ENCODE measurements at regions not wholly inside any gene's neighbourhood (a gene's known extent, or its start where the extent isn't known, plus 50 kb on each side); places are given as distances from the start of the nearest gene placed in this dataset.

- Histone ChIP-seq H3K9me3 (ENCODE audit: control insufficient read depth, low read length) (no peaks in the 10 kb centered on the region), H3K36me3 (ENCODE audit: control insufficient read depth, insufficient read depth, low read length) (no peaks in the 10 kb centered on the region), H3K9ac (no peak overlapping the region), H3K27ac (no peak overlapping the region), H3K4me2 (ENCODE audit: low read length) (no peak overlapping the region), H3K27me3 (ENCODE audit: control insufficient read depth, insufficient read depth, low read length) (no peaks in the 10 kb centered on the region), H3K4me1 (no peaks in the 10 kb centered on the region), H3K4me3 (ENCODE audit: low read depth, low read length) (no peak overlapping the region), H3K79me2 (no peaks in the 10 kb centered on the region), H2AFZ (no peak overlapping the region)
- TF ChIP-seq CTCF (IDR thresholded peaks at IDR 0.05), result no peak
These were observed 159.3 kb upstream of the COX10 start for GRCh38 chr17:13909901-13910519.

GRCh38 chr17:13917634-13918033 lies 151.7 kb upstream of the COX10 start:
- Histone ChIP-seq H3K36me3 (ENCODE audit: control insufficient read depth, insufficient read depth, low read length) (no peaks in the 10 kb centered on the region), H3K27me3 (ENCODE audit: control insufficient read depth, insufficient read depth, low read length) (no peaks in the 10 kb centered on the region), H3K4me1 (no peaks in the 10 kb centered on the region), H3K9me3 (ENCODE audit: control insufficient read depth, low read length) (no peaks in the 10 kb centered on the region), H3K4me2 (ENCODE audit: low read length) (no peak overlapping the region), H3K9ac (no peak overlapping the region), H3K4me3 (ENCODE audit: low read depth, low read length) (no peak overlapping the region), H2AFZ (no peak overlapping the region), H3K79me2 (no peaks in the 10 kb centered on the region), H3K27ac (no peak overlapping the region)
- TF ChIP-seq CTCF (IDR thresholded peaks at IDR 0.05), result no peak

- H3K36me3 ChIP-seq (ENCODE audit: control insufficient read depth, insufficient read depth, low read length), result no peaks in the 10 kb centered on the region
- no peak for TF ChIP-seq CTCF (IDR thresholded peaks at IDR 0.05)
- H3K27ac ChIP-seq, result no peak overlapping the region
- no peaks in the 10 kb centered on the region for H3K27me3 ChIP-seq (ENCODE audit: control insufficient read depth, insufficient read depth, low read length)
- no peak overlapping the region for H3K4me2 ChIP-seq (ENCODE audit: low read length)
- no peaks in the 10 kb centered on the region for H3K4me1 ChIP-seq
- H3K9ac ChIP-seq, result no peak overlapping the region
- H3K79me2 ChIP-seq, result no peaks in the 10 kb centered on the region
- H2AFZ ChIP-seq, result no peak overlapping the region
- no peak overlapping the region for H3K4me3 ChIP-seq (ENCODE audit: low read depth, low read length)
- no peaks in the 10 kb centered on the region for H3K9me3 ChIP-seq (ENCODE audit: control insufficient read depth, low read length)
These were observed 151.1 kb upstream of the COX10 start for GRCh38 chr17:13918247-13918646.

- no peaks in the 10 kb centered on the region for H3K9me3 ChIP-seq (ENCODE audit: control insufficient read depth, low read length)
- H3K4me2 ChIP-seq (ENCODE audit: low read length), result no peak overlapping the region
These were observed 149.5 kb upstream of the COX10 start for GRCh38 chr17:13919818-13920217.

More at GRCh38 chr17:13919818-13920217, 149.5 kb upstream of the COX10 start:
- no peaks in the 10 kb centered on the region for H3K36me3 ChIP-seq (ENCODE audit: control insufficient read depth, insufficient read depth, low read length)
- H3K27ac ChIP-seq, result no peak overlapping the region
- no peak overlapping the region for H3K9ac ChIP-seq
- no peak for TF ChIP-seq CTCF (IDR thresholded peaks at IDR 0.05)
- no peaks in the 10 kb centered on the region for H3K79me2 ChIP-seq
- no peaks in the 10 kb centered on the region for H3K27me3 ChIP-seq (ENCODE audit: control insufficient read depth, insufficient read depth, low read length)
- H3K4me1 ChIP-seq, result no peaks in the 10 kb centered on the region
- no peak overlapping the region for H3K4me3 ChIP-seq (ENCODE audit: low read depth, low read length)
- H2AFZ ChIP-seq, result no peak overlapping the region
